Panc1 (cell line): ENCODE measurements at regions not wholly inside any gene's neighbourhood (a gene's known extent, or its start where the extent isn't known, plus 50 kb on each side); places are given as distances from the start of the nearest gene placed in this dataset.

Experiments
- ATAC-seq: fragments of 200-7000 bp; cut with Tn5 transposase; 2 replicates; pipeline ENCODE4 v1.9.1; 2020; ENCODE audit warnings: mild to moderate bottlenecking, moderate library complexity
- BruUV-seq: library from RNA; stranded (reverse); fragments of 400-500 nt; replicated peaks from 2 replicates; lab custom pipeline; 2021; lab: Mats Ljungman, UMichigan
- CTCF ChIA-PET: fragments of 300-600 bp; sonication (Branson Sonifier 250); formaldehyde crosslinking; loops from one replicate; lab custom pipeline; 2022; ENCODE audit warnings: antibody characterized with exemption; lab: Charles Lee
- POLR2A ChIA-PET: fragments of 300-600 bp; sonication (Branson Sonifier 250); formaldehyde crosslinking; loops from one replicate; lab custom pipeline; 2022; ENCODE audit warnings: antibody characterized with exemption; lab: Charles Lee
- DNase-seq: peaks from one replicate; pipeline ENCODE4 v3.0.0-alpha.2; 2010; ENCODE audit warnings: low read depth, low spot score
- H3K27ac ChIP-seq: 2 replicates; pipeline ENCODE4 v1.5.1; 2011; ENCODE audit warnings: mild to moderate bottlenecking, low read length, inconsistent platforms
- H3K27me3 ChIP-seq: fragments of 200-500 bp; sonication (Bioruptor generic); 2 replicates; pipeline ENCODE4 v1.6.0; 2014; ENCODE audit warnings: low read length, inconsistent platforms; ENCODE audit not compliant: control insufficient read depth, insufficient read depth
- H3K36me3 ChIP-seq: fragments of 200-500 bp; sonication (Bioruptor generic); 2 replicates; pipeline ENCODE4 v1.5.1; 2014; ENCODE audit warnings: inconsistent platforms, mild to moderate bottlenecking, low read length, moderate library complexity; ENCODE audit not compliant: control insufficient read depth, insufficient read depth
- H3K4me1 ChIP-seq: 2 replicates; pipeline ENCODE4 v1.5.1; 2011; ENCODE audit warnings: inconsistent platforms, mild to moderate bottlenecking, low read length, moderate library complexity; ENCODE audit not compliant: control insufficient read depth, insufficient read depth
- H3K4me3 ChIP-seq, 2 experiments: 2 replicates each; pipeline ENCODE4 v1.5.1; 2011 to 2012; ENCODE audit warnings: low read depth in 2 of 2, low read length in 2 of 2, mild to moderate bottlenecking in 2 of 2, inconsistent platforms in 1 of 2, moderate library complexity in 1 of 2
- H3K9me3 ChIP-seq: fragments of 200-500 bp; sonication (Bioruptor generic); 2 replicates; pipeline ENCODE4 v1.5.1; 2014; ENCODE audit warnings: low read depth, mild to moderate bottlenecking, inconsistent platforms, low read length, moderate library complexity; ENCODE audit not compliant: control insufficient read depth, insufficient read depth
- CTCF ChIP-seq: fragments of 450-650 bp; IDR thresholded peaks from 2 replicates; pipeline ENCODE4 v1.5.1; 2017; ENCODE audit warnings: mild to moderate bottlenecking
- POLR2AphosphoS5 ChIP-seq: IDR thresholded peaks from 2 replicates; pipeline ENCODE4 v1.6.1; 2012; ENCODE audit warnings: mild to moderate bottlenecking, low read depth, low read length, moderate library complexity
- REST ChIP-seq, 2 experiments: IDR thresholded peaks; 2 replicates each; pipeline ENCODE4 v1.6.1; 2011 to 2012; ENCODE audit warnings: low read depth in 2 of 2, control low read depth in 1 of 2, low read length in 1 of 2, mild to moderate bottlenecking in 1 of 2, moderate library complexity in 1 of 2; ENCODE audit not compliant: insufficient read depth in 1 of 2
- SIN3A ChIP-seq: IDR thresholded peaks from 2 replicates; pipeline ENCODE4 v1.6.1; 2012; ENCODE audit warnings: low read depth, mild to moderate bottlenecking, low read length, moderate library complexity, borderline replicate concordance; ENCODE audit not compliant: insufficient read depth
- TCF7L2 ChIP-seq: IDR thresholded peaks from 2 replicates; pipeline ENCODE4 v1.6.1; 2011; ENCODE audit warnings: mild to moderate bottlenecking, low read depth, low read length, inconsistent platforms
- in situ Hi-C: cut with HindIII; loops from 2 replicates; pipeline ENCODE4 v1.10.0; 2016; ENCODE audit warnings: low sequenced_read_pairs, low pct_unique_long_range_greater_than_20kb
- intact Hi-C: fragments of 100-400 bp; cut with micrococcal nuclease; formaldehyde crosslinking; loops from one replicate; pipeline ENCODE4 v1.10.0; 2022; ENCODE audit not compliant: unreplicated experiment

- H3K27ac ChIP-seq: no peak overlapping the region
- TF ChIP-seq TCF7L2 (no peak), POLR2AphosphoS5 (no peak), SIN3A (no peak), CTCF (no peak), REST (IDR thresholded peaks at IDR 0.05; ENCODE audit: insufficient read depth in 1 of 2, low read depth in 2 of 2, low read length in 1 of 2) (no peak)
- ATAC-seq (no peak), DNase-seq (no peak)
- in situ Hi-C loops (no loop called here), intact Hi-C loops (no loop called here)
- CTCF ChIA-PET: no interaction called here
- H3K27me3 ChIP-seq: no peaks in the 10 kb centered on the region
- BruUV-seq: no TSS peak
- H3K9me3 ChIP-seq: no peaks in the 10 kb centered on the region
- POLR2A ChIA-PET: no interaction called here
- H3K4me3 ChIP-seq: no peak overlapping the region
- H3K4me1 ChIP-seq: no peaks in the 10 kb centered on the region
- no peaks in the 10 kb centered on the region for H3K36me3 ChIP-seq
Measured at GRCh38 chr14:71672596-71672995, 259.6 kb upstream of the RGS6 start.

GRCh38 chr14:71675126-71675899 is 256.9 kb upstream of the RGS6 start:
- no peaks in the 10 kb centered on the region for H3K9me3 ChIP-seq
- H3K27ac ChIP-seq: no peak overlapping the region
- ATAC-seq: no peak
- no peak for DNase-seq
- no TSS peak for BruUV-seq
- no peaks in the 10 kb centered on the region for H3K4me1 ChIP-seq
- H3K27me3 ChIP-seq: no peaks in the 10 kb centered on the region
- H3K36me3 ChIP-seq: no peaks in the 10 kb centered on the region
- TF ChIP-seq POLR2AphosphoS5 (no peak), TCF7L2 (no peak), CTCF (no peak), REST (IDR thresholded peaks at IDR 0.05; ENCODE audit: insufficient read depth in 1 of 2, low read depth in 2 of 2, low read length in 1 of 2) (no peak)
- intact Hi-C loops (no loop called here), in situ Hi-C loops (no loop called here)
- H3K4me3 ChIP-seq: no peak overlapping the region
- ChIA-PET POLR2A (no interaction called here), CTCF (no interaction called here)
